ENCODE measurements at regions not wholly inside any gene's neighbourhood (a gene's known extent, or its start where the extent isn't known, plus 50 kb on each side); places are given as distances from the start of the nearest gene placed in this dataset.

DNA sequence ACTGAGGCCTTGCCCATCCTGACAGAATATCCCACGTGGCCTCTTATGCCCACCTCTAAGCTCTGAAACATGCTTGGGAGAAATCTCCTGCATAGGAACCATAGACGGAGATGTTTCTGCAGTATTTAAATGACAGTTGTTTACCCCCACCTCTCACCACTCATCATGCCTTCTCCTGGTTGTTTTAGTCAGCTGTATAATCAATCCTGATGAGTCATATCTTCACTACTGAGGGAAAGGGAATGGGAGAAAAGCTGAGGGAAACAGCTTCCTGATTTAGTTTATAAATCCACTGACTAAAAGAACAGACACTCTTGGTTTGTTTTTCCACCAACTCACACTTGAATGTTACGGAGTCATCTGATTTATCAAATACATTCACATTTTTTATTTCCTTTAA, 113.2 kb upstream of the TENT5A start:
- ChIA-PET CTCF (interaction anchor here (0.7 kb wide), 1 partner anchor 98 kb away, joined by 5 read pairs; no protein-coding TSS in a partner anchor), POLR2A (interaction anchor here (0.6 kb wide), 1 partner anchor 14 kb away, joined by 5 read pairs; no protein-coding TSS in a partner anchor)
- TF ChIP-seq, protein P1, sequence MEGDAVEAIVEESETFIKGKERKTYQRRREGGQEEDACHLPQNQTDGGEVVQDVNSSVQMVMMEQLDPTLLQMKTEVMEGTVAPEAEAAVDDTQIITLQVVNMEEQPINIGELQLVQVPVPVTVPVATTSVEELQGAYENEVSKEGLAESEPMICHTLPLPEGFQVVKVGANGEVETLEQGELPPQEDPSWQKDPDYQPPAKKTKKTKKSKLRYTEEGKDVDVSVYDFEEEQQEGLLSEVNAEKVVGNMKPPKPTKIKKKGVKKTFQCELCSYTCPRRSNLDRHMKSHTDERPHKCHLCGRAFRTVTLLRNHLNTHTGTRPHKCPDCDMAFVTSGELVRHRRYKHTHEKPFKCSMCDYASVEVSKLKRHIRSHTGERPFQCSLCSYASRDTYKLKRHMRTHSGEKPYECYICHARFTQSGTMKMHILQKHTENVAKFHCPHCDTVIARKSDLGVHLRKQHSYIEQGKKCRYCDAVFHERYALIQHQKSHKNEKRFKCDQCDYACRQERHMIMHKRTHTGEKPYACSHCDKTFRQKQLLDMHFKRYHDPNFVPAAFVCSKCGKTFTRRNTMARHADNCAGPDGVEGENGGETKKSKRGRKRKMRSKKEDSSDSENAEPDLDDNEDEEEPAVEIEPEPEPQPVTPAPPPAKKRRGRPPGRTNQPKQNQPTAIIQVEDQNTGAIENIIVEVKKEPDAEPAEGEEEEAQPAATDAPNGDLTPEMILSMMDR (IDR thresholded peaks at IDR 0.05; ENCODE audit: insufficient read depth, low read depth, low read length): no peak
- DNase-seq (ENCODE audit: low read depth): peak; percentile 29
- Histone ChIP-seq H3K4me3 (ENCODE audit: low read depth, low read length) (no peak overlapping the region), H3K36me3 (ENCODE audit: control insufficient read depth, insufficient read depth, low read length) (no peaks in the 10 kb centered on the region), H3K27me3 (ENCODE audit: control insufficient read depth, insufficient read depth, low read length) (no peaks in the 10 kb centered on the region)

DNA sequence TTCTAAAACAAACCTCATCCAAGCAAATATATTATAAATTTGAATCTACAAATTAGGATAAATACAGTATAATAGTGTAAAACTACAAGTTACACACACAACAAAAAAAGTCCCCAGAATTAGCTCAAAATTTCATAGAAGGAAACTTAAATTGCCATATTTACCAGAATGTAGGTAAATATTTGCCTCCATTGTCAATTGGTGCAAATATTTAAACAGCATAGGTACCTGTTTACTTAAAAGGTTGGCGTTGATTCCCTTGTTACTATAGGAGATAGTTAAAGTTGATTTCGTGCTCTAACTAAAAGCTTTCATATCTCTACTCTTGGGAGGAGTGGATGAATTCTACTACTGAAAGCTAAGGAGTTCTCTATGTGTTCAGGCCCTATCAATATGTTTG, 111.6 kb upstream of the TENT5A start:
- ChIA-PET CTCF (interaction anchor here (0.5 kb wide), 1 partner anchor 84 kb away, joined by 3 read pairs; no protein-coding TSS in a partner anchor), POLR2A (interaction anchor here (0.6 kb wide), 1 partner anchor 44 kb away, joined by 4 read pairs; no protein-coding TSS in a partner anchor)
- no peak for DNase-seq (ENCODE audit: low read depth)
- Histone ChIP-seq H3K27me3 (ENCODE audit: control insufficient read depth, insufficient read depth, low read length) (no peaks in the 10 kb centered on the region), H3K4me3 (ENCODE audit: low read depth, low read length) (no peak overlapping the region), H3K36me3 (ENCODE audit: control insufficient read depth, insufficient read depth, low read length) (no peaks in the 10 kb centered on the region)
- TF ChIP-seq, protein P1 (IDR thresholded peaks at IDR 0.05; ENCODE audit: insufficient read depth, low read depth, low read length): no peak

DNA sequence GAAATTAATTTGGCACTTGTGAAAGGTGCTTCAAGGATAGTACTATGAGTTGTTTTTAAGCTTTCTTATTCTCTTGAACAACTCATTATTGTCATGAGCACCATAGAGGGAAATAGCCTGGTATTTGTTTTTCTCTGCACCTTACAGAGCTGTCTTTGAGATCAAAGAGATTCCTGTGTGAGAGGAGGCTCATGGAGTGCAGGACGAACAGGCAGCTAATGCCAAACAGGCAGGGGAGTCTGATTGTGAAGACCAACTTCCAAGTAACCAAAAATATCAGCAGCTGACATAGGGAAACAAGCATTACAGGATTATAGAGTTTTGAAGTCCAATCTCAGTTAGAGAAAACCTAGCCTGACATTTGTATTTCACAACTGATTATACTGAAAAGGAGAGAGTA, 110.6 kb upstream of the TENT5A start:
- H3K4me3 ChIP-seq (ENCODE audit: low read depth, low read length): no peak overlapping the region
- no peak for DNase-seq (ENCODE audit: low read depth)
- H3K27me3 ChIP-seq (ENCODE audit: control insufficient read depth, insufficient read depth, low read length): no peaks in the 10 kb centered on the region
- ChIA-PET POLR2A (no interaction called here), CTCF (interaction anchor here (0.6 kb wide), 1 partner anchor 13 kb away, joined by 4 read pairs; no protein-coding TSS in a partner anchor)
- H3K36me3 ChIP-seq (ENCODE audit: control insufficient read depth, insufficient read depth, low read length): no peaks in the 10 kb centered on the region
- TF ChIP-seq, protein P1 (IDR thresholded peaks at IDR 0.05; ENCODE audit: insufficient read depth, low read depth, low read length): no peak

DNA sequence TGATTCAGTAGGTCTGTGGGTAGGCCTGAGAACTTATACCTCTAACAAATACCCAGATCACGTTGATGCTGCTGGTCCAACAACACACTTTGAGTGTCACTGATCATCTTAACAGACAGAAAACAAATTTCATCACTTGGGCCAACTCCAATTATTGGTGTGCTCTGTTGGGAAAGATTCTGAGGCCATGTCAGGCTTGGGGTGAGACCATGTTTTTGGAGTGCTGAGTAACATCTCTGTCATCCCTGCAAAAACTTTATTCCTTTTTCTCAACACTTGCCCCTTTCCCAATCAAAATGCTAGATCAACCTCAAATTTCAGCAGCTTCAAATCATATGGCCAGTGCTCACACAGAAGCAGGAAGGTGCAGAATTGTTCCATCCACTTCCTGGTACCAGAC, 108.8 kb upstream of the TENT5A start:
- CTCF ChIA-PET: no interaction called here
- no peak overlapping the region for H3K4me3 ChIP-seq (ENCODE audit: low read depth, low read length)
- TF ChIP-seq, protein P1 (IDR thresholded peaks at IDR 0.05; ENCODE audit: insufficient read depth, low read depth, low read length): no peak
- POLR2A ChIA-PET: no interaction called here
- H3K27me3 ChIP-seq (ENCODE audit: control insufficient read depth, insufficient read depth, low read length): no peaks in the 10 kb centered on the region
- no peaks in the 10 kb centered on the region for H3K36me3 ChIP-seq (ENCODE audit: control insufficient read depth, insufficient read depth, low read length)
- DNase-seq (ENCODE audit: low read depth): no peak

DNA sequence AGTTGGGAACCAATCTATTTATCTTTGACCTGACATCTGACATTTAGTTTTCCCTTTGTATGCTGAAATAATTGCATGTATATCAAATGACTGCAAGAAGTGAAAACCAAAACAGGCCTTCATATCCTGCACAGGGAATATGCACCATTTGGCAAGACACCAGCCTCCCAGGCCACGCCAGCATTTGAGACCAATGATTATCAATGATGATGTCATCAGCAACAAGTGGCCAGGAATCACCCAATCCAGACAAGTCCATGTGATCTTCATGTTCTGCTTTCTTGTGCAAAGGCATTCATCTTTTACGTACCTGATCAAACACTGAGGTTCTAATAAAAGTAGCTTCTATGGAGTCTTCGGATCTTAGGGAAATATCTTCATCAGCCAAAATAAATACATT, 107.4 kb upstream of the TENT5A start:
- CTCF ChIA-PET: no interaction called here
- Histone ChIP-seq H3K4me3 (ENCODE audit: low read depth, low read length) (no peak overlapping the region), H3K36me3 (ENCODE audit: control insufficient read depth, insufficient read depth, low read length) (no peaks in the 10 kb centered on the region), H3K27me3 (ENCODE audit: control insufficient read depth, insufficient read depth, low read length) (no peaks in the 10 kb centered on the region)
- no peak for DNase-seq (ENCODE audit: low read depth)
- POLR2A ChIA-PET: no interaction called here
- TF ChIP-seq, protein P1 (IDR thresholded peaks at IDR 0.05; ENCODE audit: insufficient read depth, low read depth, low read length): no peak
